ENCODE measurements at regions not wholly inside any gene's neighbourhood (a gene's known extent, or its start where the extent isn't known, plus 50 kb on each side); places are given as distances from the start of the nearest gene placed in this dataset.

DNA sequence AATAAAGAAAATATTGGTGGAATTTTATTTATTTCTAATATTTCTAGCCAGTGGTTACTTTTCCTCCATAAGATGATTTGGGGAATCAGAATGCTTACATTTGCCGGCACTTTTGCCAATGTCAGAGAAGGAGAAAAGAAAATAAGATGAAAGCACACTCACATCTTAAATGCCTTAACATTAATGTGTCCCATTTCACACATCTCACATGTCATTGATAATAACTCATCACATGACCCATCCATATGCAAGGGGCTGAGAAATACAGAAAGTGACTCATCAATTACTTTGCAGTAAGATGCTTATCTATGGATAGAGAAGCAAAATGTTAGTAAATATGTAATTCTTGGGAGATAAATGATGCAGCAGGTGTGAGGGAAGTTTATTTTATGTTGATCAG, 1531.0 kb downstream of the PCDH7 start:
- H2BK12ac ChIP-seq (ENCODE audit: low read length in 2 of 2) = no peak overlapping the region
- H3K27me3 ChIP-seq (ENCODE audit: control insufficient read depth in 1 of 2, insufficient read depth in 1 of 2, low read length in 2 of 2) = no peaks in the 10 kb centered on the region
- H3K27ac ChIP-seq (ENCODE audit: low read length, poor library complexity, severe bottlenecking) = no peak overlapping the region
- H3K9ac ChIP-seq (ENCODE audit: low read length) = no peak overlapping the region
- no peaks in the 10 kb centered on the region for H3K79me1 ChIP-seq (replicated peaks; ENCODE audit: low read length, poor library complexity, severe bottlenecking)
- H4K8ac ChIP-seq (ENCODE audit: low read length) = no peak overlapping the region
- no peak overlapping the region for H3K18ac ChIP-seq (ENCODE audit: low read depth in 1 of 2, low read length in 2 of 2)
- H3K14ac ChIP-seq (ENCODE audit: low read length in 2 of 2) = no peak overlapping the region
- no peak overlapping the region for H2BK5ac ChIP-seq (ENCODE audit: low read depth, low read length, poor library complexity, severe bottlenecking)
- no peak overlapping the region for H3K23ac ChIP-seq (ENCODE audit: low read length in 2 of 2)
- no peak overlapping the region for H2AK5ac ChIP-seq (ENCODE audit: low read length, severe bottlenecking)
- H3K4ac ChIP-seq (ENCODE audit: low read depth in 1 of 2, low read length in 2 of 2) = no peak overlapping the region
- no peak overlapping the region for H4K91ac ChIP-seq (ENCODE audit: low read length)
- no peak for DNase-seq
- H3K4me2 ChIP-seq (ENCODE audit: low read length, poor library complexity, severe bottlenecking) = no peak overlapping the region
- H3K36me3 ChIP-seq (ENCODE audit: control insufficient read depth in 1 of 2, insufficient read depth in 2 of 2, low read depth in 1 of 2, low read length in 2 of 2) = no peaks in the 10 kb centered on the region
- H3K4me3 ChIP-seq (ENCODE audit: insufficient read depth in 1 of 2, low read depth in 1 of 2, low read length in 2 of 2) = no peak overlapping the region
- no peak overlapping the region for H2BK120ac ChIP-seq (ENCODE audit: low read depth, low read length)
- no peak overlapping the region for H2AFZ ChIP-seq (ENCODE audit: low read depth, low read length)
- 100% methylated on average over 1 of the region's 1 CpG for WGBS
- H3K4me1 ChIP-seq (ENCODE audit: control insufficient read depth, insufficient read depth, low read depth, low read length) = no peaks in the 10 kb centered on the region
- no peak overlapping the region for H2BK15ac ChIP-seq (ENCODE audit: low read depth, poor library complexity, severe bottlenecking)
- no peaks in the 10 kb centered on the region for H3K9me3 ChIP-seq (ENCODE audit: control insufficient read depth, low read length)

DNA sequence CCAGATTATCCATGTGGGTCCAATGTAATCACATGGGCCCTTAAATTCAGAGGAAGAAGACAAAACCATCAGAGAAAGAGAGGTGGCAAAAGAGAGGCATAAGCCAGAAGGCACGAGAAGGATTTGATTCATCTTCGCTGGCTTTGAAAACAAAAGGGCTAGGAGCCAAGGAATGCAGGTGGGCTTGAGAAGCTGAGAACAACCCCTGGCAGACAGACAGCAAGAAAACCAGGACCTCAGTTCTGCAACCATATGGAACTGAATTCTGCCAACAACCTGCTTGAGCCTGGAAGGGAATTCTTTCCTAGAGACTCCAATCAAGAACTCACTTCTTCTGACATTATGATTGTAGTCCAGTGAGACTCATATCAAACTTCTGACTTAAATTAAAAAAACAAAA, 1531.8 kb downstream of the PCDH7 start:
- Histone ChIP-seq H3K27ac (ENCODE audit: low read length, poor library complexity, severe bottlenecking) (no peak overlapping the region), H2AK5ac (ENCODE audit: low read length, severe bottlenecking) (no peak overlapping the region), H2BK120ac (ENCODE audit: low read depth, low read length) (no peak overlapping the region), H3K23ac (ENCODE audit: low read length in 2 of 2) (no peak overlapping the region), H3K4me3 (ENCODE audit: insufficient read depth in 1 of 2, low read depth in 1 of 2, low read length in 2 of 2) (no peak overlapping the region), H3K27me3 (ENCODE audit: control insufficient read depth in 1 of 2, insufficient read depth in 1 of 2, low read length in 2 of 2) (no peaks in the 10 kb centered on the region), H3K9ac (ENCODE audit: low read length) (no peak overlapping the region), H3K4ac (ENCODE audit: low read depth in 1 of 2, low read length in 2 of 2) (no peak overlapping the region), H3K18ac (ENCODE audit: low read depth in 1 of 2, low read length in 2 of 2) (no peak overlapping the region), H3K4me2 (ENCODE audit: low read length, poor library complexity, severe bottlenecking) (no peak overlapping the region), H2BK5ac (ENCODE audit: low read depth, low read length, poor library complexity, severe bottlenecking) (no peak overlapping the region), H3K9me3 (ENCODE audit: control insufficient read depth, low read length) (no peaks in the 10 kb centered on the region), H3K79me1 (replicated peaks; ENCODE audit: low read length, poor library complexity, severe bottlenecking) (no peaks in the 10 kb centered on the region), H2BK12ac (ENCODE audit: low read length in 2 of 2) (no peak overlapping the region), H3K4me1 (ENCODE audit: control insufficient read depth, insufficient read depth, low read depth, low read length) (no peaks in the 10 kb centered on the region), H4K8ac (ENCODE audit: low read length) (no peak overlapping the region), H2AFZ (ENCODE audit: low read depth, low read length) (no peak overlapping the region), H2BK15ac (ENCODE audit: low read depth, poor library complexity, severe bottlenecking) (no peak overlapping the region), H3K36me3 (ENCODE audit: control insufficient read depth in 1 of 2, insufficient read depth in 2 of 2, low read depth in 1 of 2, low read length in 2 of 2) (no peaks in the 10 kb centered on the region), H3K14ac (ENCODE audit: low read length in 2 of 2) (no peak overlapping the region), H4K91ac (ENCODE audit: low read length) (no peak overlapping the region)
- WGBS = 74% methylated on average over 2 of the region's 2 CpGs
- DNase-seq = no peak

DNA sequence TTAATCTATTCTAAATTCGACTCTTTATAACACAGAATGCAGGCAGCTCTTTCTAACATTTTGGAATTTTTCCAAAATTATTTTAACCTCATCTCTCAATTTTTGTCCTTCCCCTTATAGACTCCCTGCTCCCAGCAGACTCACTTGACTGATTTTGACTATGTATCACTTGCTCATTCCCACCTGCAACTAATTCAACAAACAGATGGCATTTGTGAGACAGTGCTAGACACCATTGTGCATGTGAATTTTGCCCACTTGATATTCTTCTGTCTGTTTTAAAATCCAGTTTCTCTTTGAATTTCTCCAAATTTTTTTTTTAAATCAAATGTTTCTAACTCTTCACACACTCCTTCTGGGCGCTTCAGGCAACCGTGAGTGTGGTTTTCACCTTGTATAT, 1534.0 kb downstream of the PCDH7 start:
- H3K4me3 ChIP-seq (ENCODE audit: insufficient read depth in 1 of 2, low read depth in 1 of 2, low read length in 2 of 2) = no peak overlapping the region
- H2AK5ac ChIP-seq (ENCODE audit: low read length, severe bottlenecking) = no peak overlapping the region
- H3K27me3 ChIP-seq (ENCODE audit: control insufficient read depth in 1 of 2, insufficient read depth in 1 of 2, low read length in 2 of 2) = no peaks in the 10 kb centered on the region
- H3K79me1 ChIP-seq (replicated peaks; ENCODE audit: low read length, poor library complexity, severe bottlenecking) = no peaks in the 10 kb centered on the region
- no peaks in the 10 kb centered on the region for H3K36me3 ChIP-seq (ENCODE audit: control insufficient read depth in 1 of 2, insufficient read depth in 2 of 2, low read depth in 1 of 2, low read length in 2 of 2)
- no peak overlapping the region for H3K4ac ChIP-seq (ENCODE audit: low read depth in 1 of 2, low read length in 2 of 2)
- H3K18ac ChIP-seq (ENCODE audit: low read depth in 1 of 2, low read length in 2 of 2) = no peak overlapping the region
- H3K23ac ChIP-seq (ENCODE audit: low read length in 2 of 2) = no peak overlapping the region
- no peak overlapping the region for H2BK5ac ChIP-seq (ENCODE audit: low read depth, low read length, poor library complexity, severe bottlenecking)
- H4K91ac ChIP-seq (ENCODE audit: low read length) = no peak overlapping the region
- H3K9me3 ChIP-seq (ENCODE audit: control insufficient read depth, low read length) = no peaks in the 10 kb centered on the region
- no peak overlapping the region for H2BK12ac ChIP-seq (ENCODE audit: low read length in 2 of 2)
- no peak overlapping the region for H4K8ac ChIP-seq (ENCODE audit: low read length)
- WGBS = 73% methylated on average over 1 of the region's 3 CpGs
- no peak overlapping the region for H2AFZ ChIP-seq (ENCODE audit: low read depth, low read length)
- no peak overlapping the region for H2BK120ac ChIP-seq (ENCODE audit: low read depth, low read length)
- DNase-seq = no peak
- H3K9ac ChIP-seq (ENCODE audit: low read length) = no peak overlapping the region
- H3K4me2 ChIP-seq (ENCODE audit: low read length, poor library complexity, severe bottlenecking) = no peak overlapping the region
- H3K27ac ChIP-seq (ENCODE audit: low read length, poor library complexity, severe bottlenecking) = no peak overlapping the region
- H3K14ac ChIP-seq (ENCODE audit: low read length in 2 of 2) = no peak overlapping the region
- no peaks in the 10 kb centered on the region for H3K4me1 ChIP-seq (ENCODE audit: control insufficient read depth, insufficient read depth, low read depth, low read length)
- no peak overlapping the region for H2BK15ac ChIP-seq (ENCODE audit: low read depth, poor library complexity, severe bottlenecking)

DNA sequence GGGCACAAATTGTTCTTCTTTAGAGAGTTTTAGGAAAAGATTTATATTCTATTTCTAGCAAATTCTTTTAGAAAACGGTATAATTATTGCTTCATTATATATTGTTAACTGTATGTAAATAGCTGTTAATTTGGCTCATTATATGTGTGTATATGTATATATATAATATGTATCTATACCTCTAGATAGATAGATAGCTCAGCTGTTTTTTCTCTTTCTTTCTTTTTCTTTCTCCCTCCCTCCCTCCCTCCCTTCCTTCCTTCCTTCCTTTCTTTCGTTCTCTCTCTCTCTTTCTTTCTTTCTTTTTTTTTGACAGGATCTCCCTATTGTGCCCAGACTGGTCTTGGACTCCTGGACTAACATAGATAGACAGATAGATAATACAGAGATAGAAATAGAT, 1538.8 kb downstream of the PCDH7 start:
- Histone ChIP-seq H3K27ac (ENCODE audit: low read length, poor library complexity, severe bottlenecking) (no peak overlapping the region), H2BK12ac (ENCODE audit: low read length in 2 of 2) (no peak overlapping the region), H2AK5ac (ENCODE audit: low read length, severe bottlenecking) (no peak overlapping the region), H3K9ac (ENCODE audit: low read length) (no peak overlapping the region), H3K4ac (ENCODE audit: low read depth in 1 of 2, low read length in 2 of 2) (no peak overlapping the region), H2BK120ac (ENCODE audit: low read depth, low read length) (no peak overlapping the region), H3K27me3 (ENCODE audit: control insufficient read depth in 1 of 2, insufficient read depth in 1 of 2, low read length in 2 of 2) (no peaks in the 10 kb centered on the region), H4K91ac (ENCODE audit: low read length) (no peak overlapping the region), H3K79me1 (replicated peaks; ENCODE audit: low read length, poor library complexity, severe bottlenecking) (no peaks in the 10 kb centered on the region), H3K4me2 (ENCODE audit: low read length, poor library complexity, severe bottlenecking) (no peak overlapping the region), H2BK15ac (ENCODE audit: low read depth, poor library complexity, severe bottlenecking) (no peak overlapping the region), H3K14ac (ENCODE audit: low read length in 2 of 2) (no peak overlapping the region), H3K9me3 (ENCODE audit: control insufficient read depth, low read length) (no peaks in the 10 kb centered on the region), H3K23ac (ENCODE audit: low read length in 2 of 2) (no peak overlapping the region), H3K4me3 (ENCODE audit: insufficient read depth in 1 of 2, low read depth in 1 of 2, low read length in 2 of 2) (no peak overlapping the region), H4K8ac (ENCODE audit: low read length) (no peak overlapping the region), H2AFZ (ENCODE audit: low read depth, low read length) (no peak overlapping the region), H3K18ac (ENCODE audit: low read depth in 1 of 2, low read length in 2 of 2) (no peak overlapping the region), H3K4me1 (ENCODE audit: control insufficient read depth, insufficient read depth, low read depth, low read length) (no peaks in the 10 kb centered on the region), H2BK5ac (ENCODE audit: low read depth, low read length, poor library complexity, severe bottlenecking) (no peak overlapping the region), H3K36me3 (ENCODE audit: control insufficient read depth in 1 of 2, insufficient read depth in 2 of 2, low read depth in 1 of 2, low read length in 2 of 2) (no peaks in the 10 kb centered on the region)
- WGBS = no CpG with 5 or more reads among the region's 2 CpGs
- no peak for DNase-seq
